KMS-11 (cell line): ENCODE measurements at regions not wholly inside any gene's neighbourhood (a gene's known extent, or its start where the extent isn't known, plus 50 kb on each side); places are given as distances from the start of the nearest gene placed in this dataset.
"Not testable (repeated sequence)": the region's sequence is repeated elsewhere in the genome, so short reads cannot be mapped to it uniquely, and the experiment has no call there.

Source experiments
- H2AFZ ChIP-seq: fragments of 200-600 bp; sonication (generic); 2 replicates; pipeline ENCODE4 v1.6.1; 2016; ENCODE audit warnings: antibody characterized with exemption, mixed run types, low read depth
- H3K27ac ChIP-seq: fragments of 200-600 bp; sonication (generic); 2 replicates; pipeline ENCODE4 v1.6.1; 2016; ENCODE audit warnings: mild to moderate bottlenecking, mixed run types
- H3K27me3 ChIP-seq: fragments of 200-600 bp; sonication (generic); 2 replicates; pipeline ENCODE4 v1.6.1; 2017; ENCODE audit warnings: mild to moderate bottlenecking, low read depth, mixed run types, moderate library complexity; ENCODE audit not compliant: insufficient read depth
- H3K36me3 ChIP-seq: fragments of 200-600 bp; sonication (generic); 2 replicates; pipeline ENCODE4 v1.6.1; 2017; ENCODE audit warnings: mild to moderate bottlenecking, mixed run types; ENCODE audit not compliant: insufficient read depth
- H3K4me1 ChIP-seq: fragments of 200-600 bp; sonication (generic); 2 replicates; pipeline ENCODE4 v1.6.1; 2016; ENCODE audit warnings: mild to moderate bottlenecking, low read depth, mixed run types; ENCODE audit not compliant: poor library complexity, severe bottlenecking
- H3K4me2 ChIP-seq: fragments of 200-600 bp; sonication (generic); 2 replicates; pipeline ENCODE4 v1.7.0; 2016; ENCODE audit warnings: mild to moderate bottlenecking, mixed run types
- H3K4me3 ChIP-seq: fragments of 200-600 bp; sonication (generic); IDR thresholded peaks from 2 replicates; pipeline ENCODE4 v1.6.1; 2017; ENCODE audit warnings: low read depth, low read length, mixed read lengths; ENCODE audit not compliant: insufficient read depth
- H3K79me2 ChIP-seq: fragments of 200-600 bp; sonication (generic); 2 replicates; pipeline ENCODE4 v1.6.1; 2016; ENCODE audit warnings: low read depth, mixed run types; ENCODE audit not compliant: insufficient read depth
- H3K9ac ChIP-seq: fragments of 200-600 bp; sonication (generic); 2 replicates; pipeline ENCODE4 v1.6.1; 2016; ENCODE audit warnings: mild to moderate bottlenecking, mixed run types
- H4K20me1 ChIP-seq: fragments of 200-600 bp; sonication (generic); 2 replicates; pipeline ENCODE4 v1.6.1; 2016; ENCODE audit warnings: mild to moderate bottlenecking, mixed run types; ENCODE audit not compliant: insufficient read depth
- TF ChIP-seq, protein P1 (sequence below): fragments of 200-600 bp; sonication (generic); conservative IDR thresholded peaks from 2 replicates; pipeline ENCODE4 v1.6.1; 2017; ENCODE audit warnings: low read depth, mild to moderate bottlenecking, antibody characterized with exemption, low read length, moderate library complexity, mixed read lengths

GRCh38 chr20:61099806-61100205, 152.3 kb upstream of the CDH4 start:
- TF ChIP-seq, protein P1, sequence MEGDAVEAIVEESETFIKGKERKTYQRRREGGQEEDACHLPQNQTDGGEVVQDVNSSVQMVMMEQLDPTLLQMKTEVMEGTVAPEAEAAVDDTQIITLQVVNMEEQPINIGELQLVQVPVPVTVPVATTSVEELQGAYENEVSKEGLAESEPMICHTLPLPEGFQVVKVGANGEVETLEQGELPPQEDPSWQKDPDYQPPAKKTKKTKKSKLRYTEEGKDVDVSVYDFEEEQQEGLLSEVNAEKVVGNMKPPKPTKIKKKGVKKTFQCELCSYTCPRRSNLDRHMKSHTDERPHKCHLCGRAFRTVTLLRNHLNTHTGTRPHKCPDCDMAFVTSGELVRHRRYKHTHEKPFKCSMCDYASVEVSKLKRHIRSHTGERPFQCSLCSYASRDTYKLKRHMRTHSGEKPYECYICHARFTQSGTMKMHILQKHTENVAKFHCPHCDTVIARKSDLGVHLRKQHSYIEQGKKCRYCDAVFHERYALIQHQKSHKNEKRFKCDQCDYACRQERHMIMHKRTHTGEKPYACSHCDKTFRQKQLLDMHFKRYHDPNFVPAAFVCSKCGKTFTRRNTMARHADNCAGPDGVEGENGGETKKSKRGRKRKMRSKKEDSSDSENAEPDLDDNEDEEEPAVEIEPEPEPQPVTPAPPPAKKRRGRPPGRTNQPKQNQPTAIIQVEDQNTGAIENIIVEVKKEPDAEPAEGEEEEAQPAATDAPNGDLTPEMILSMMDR = no peak
- H3K27ac ChIP-seq = no peak overlapping the region
- no peaks in the 10 kb centered on the region for H3K79me2 ChIP-seq
- H4K20me1 ChIP-seq = no peaks in the 10 kb centered on the region
- no peaks in the 10 kb centered on the region for H3K4me1 ChIP-seq
- H3K27me3 ChIP-seq = no peaks in the 10 kb centered on the region
- no peak overlapping the region for H3K4me3 ChIP-seq
- H3K36me3 ChIP-seq = no peaks in the 10 kb centered on the region
- H3K4me2 ChIP-seq = no peak overlapping the region
- no peak overlapping the region for H2AFZ ChIP-seq
- no peak overlapping the region for H3K9ac ChIP-seq

DNA sequence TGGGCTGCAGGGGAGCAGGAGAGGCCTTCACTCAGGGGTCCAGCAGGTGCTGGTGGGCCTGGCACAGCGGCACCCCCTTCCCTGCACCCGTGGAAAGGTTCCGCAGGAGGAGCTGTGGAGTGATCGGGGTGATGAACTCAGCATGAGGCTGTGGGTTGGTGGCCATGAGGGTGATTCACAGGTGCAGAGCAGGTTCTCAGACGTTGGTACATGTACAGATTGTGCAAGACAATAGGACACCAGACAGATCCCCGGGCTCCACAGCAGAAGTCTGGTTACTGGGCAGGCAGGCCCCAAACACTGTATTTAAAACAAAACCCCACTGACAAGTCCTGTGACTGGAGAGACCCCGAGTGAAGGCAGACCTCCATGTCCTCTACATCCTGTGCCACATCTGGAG, 151.6 kb upstream of the CDH4 start:
- Histone ChIP-seq H4K20me1 (no peaks in the 10 kb centered on the region), H3K4me3 (no peak overlapping the region), H3K27me3 (no peaks in the 10 kb centered on the region), H3K79me2 (no peaks in the 10 kb centered on the region), H3K9ac (no peak overlapping the region), H3K27ac (no peak overlapping the region), H3K36me3 (no peaks in the 10 kb centered on the region), H3K4me1 (no peaks in the 10 kb centered on the region), H3K4me2 (no peak overlapping the region), H2AFZ (no peak overlapping the region)
- TF ChIP-seq, protein P1 = no peak

DNA sequence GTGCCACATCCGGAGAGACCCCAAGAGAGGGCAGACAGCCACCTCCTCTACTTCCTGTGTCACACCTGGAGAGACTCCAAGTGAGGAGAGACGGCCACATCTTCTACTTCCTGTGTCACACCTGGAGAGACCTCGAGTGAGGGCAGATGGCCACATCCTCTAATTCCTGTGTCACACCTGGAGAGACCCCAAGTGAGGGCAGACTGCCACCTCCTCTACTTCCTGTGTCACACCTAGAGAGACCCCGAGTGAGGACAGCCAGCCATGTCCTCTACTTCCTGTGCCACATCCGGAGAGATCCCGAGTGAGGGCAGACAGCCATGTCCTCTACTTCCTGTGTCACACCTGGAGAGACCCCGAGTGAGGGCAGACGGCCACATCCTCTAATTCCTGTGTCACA, 150.7 kb upstream of the CDH4 start:
- H3K4me3 ChIP-seq, H3K27ac ChIP-seq, H3K27me3 ChIP-seq, H3K4me1 ChIP-seq, H3K4me2 ChIP-seq, H4K20me1 ChIP-seq, H3K79me2 ChIP-seq, H3K9ac ChIP-seq, H3K36me3 ChIP-seq, H2AFZ ChIP-seq: not testable (repeated sequence)

GRCh38 chr20:61104232-61104631, 147.8 kb upstream of the CDH4 start:
- Histone ChIP-seq H3K27me3 (no peaks in the 10 kb centered on the region), H3K36me3 (no peaks in the 10 kb centered on the region), H4K20me1 (no peaks in the 10 kb centered on the region), H3K9ac (no peak overlapping the region), H3K4me1 (no peaks in the 10 kb centered on the region), H3K79me2 (no peaks in the 10 kb centered on the region), H2AFZ (no peak overlapping the region), H3K4me3 (no peak overlapping the region), H3K27ac (no peak overlapping the region), H3K4me2 (no peak overlapping the region)
- TF ChIP-seq, protein P1 = no peak

DNA sequence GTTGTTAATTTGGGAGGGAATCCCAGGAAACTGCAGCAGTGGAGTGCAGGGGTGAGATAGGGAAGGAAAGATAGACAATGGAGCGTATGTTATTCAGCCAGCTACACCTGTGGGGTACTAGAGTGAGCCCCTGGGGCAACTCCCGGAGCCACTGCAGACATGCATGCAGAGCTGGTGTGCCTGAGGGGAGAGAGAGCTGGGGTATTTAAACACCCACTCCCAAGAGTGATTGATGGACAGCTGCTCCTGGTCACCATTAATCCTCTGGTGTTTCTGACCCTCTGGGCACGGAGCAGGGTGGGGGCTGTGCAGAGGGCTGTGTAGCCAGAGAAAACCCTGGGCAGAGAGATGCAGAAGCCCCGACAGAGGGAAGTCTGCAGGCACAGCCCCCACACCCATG, 146.7 kb upstream of the CDH4 start:
- no peaks in the 10 kb centered on the region for H3K4me1 ChIP-seq
- no peak overlapping the region for H3K27ac ChIP-seq
- TF ChIP-seq, protein P1 = no peak
- H3K4me3 ChIP-seq = no peak overlapping the region
- H2AFZ ChIP-seq = no peak overlapping the region
- no peak overlapping the region for H3K4me2 ChIP-seq
- H3K27me3 ChIP-seq = no peaks in the 10 kb centered on the region
- H3K36me3 ChIP-seq = no peaks in the 10 kb centered on the region
- H3K79me2 ChIP-seq = no peaks in the 10 kb centered on the region
- no peaks in the 10 kb centered on the region for H4K20me1 ChIP-seq
- H3K9ac ChIP-seq = no peak overlapping the region
